K562 (cell line): ENCODE measurements at regions not wholly inside any gene's neighbourhood (a gene's known extent, or its start where the extent isn't known, plus 50 kb on each side); places are given as distances from the start of the nearest gene placed in this dataset.

Experiments
- E2F3 ChIP-seq: fragments of 250-450 bp; sonication (Bioruptor Pico); IDR thresholded peaks from 2 replicates; pipeline ENCODE4 v1.4.0; 2020; ENCODE audit warnings: mild to moderate bottlenecking
- LEF1 ChIP-seq: fragments of 450-650 bp; IDR thresholded peaks from 2 replicates; pipeline ENCODE4 v1.6.1; 2016; ENCODE audit warnings: mild to moderate bottlenecking
- MTA2 ChIP-seq: fragments of 450-650 bp; IDR thresholded peaks from 2 replicates; pipeline ENCODE4 v1.6.1; 2016; ENCODE audit warnings: low read depth
- NR2C2 ChIP-seq, 2 experiments: fragments of 200-800 bp in 1 of 2; sonication (Bioruptor generic) in 1 of 2; sonication (generic) in 1 of 2; formaldehyde crosslinking in 1 of 2; IDR thresholded peaks; 2 replicates each; pipeline versions ENCODE4 v1.6.1 to v1.8.0; 2016 to 2022; ENCODE audit warnings: mild to moderate bottlenecking in 1 of 2, missing compliant biosample characterization in 1 of 2, missing genetic modification characterization in 1 of 2, missing genetic modification reagents in 1 of 2
- ZSCAN29 ChIP-seq: fragments of 450-650 bp; IDR thresholded peaks from 2 replicates; pipeline ENCODE4 v1.6.1; 2017
- TF ChIP-seq, protein P1 (sequence below): conservative IDR thresholded peaks from 2 replicates; pipeline ENCODE4 v1.6.1; 2011; ENCODE audit warnings: low read depth, mild to moderate bottlenecking, low read length; ENCODE audit not compliant: control insufficient read depth
- TF ChIP-seq, protein P2 (sequence below): fragments of 450-650 bp; IDR thresholded peaks from 2 replicates; pipeline ENCODE4 v1.6.1; 2016; ENCODE audit warnings: antibody characterized with exemption
- TF ChIP-seq, protein P3 (sequence below): fragments of 450-650 bp; conservative IDR thresholded peaks from 2 replicates; pipeline ENCODE4 v1.6.1; 2016; ENCODE audit warnings: missing genetic modification characterization, low read depth, mild to moderate bottlenecking, missing compliant biosample characterization, moderate library complexity
- TF ChIP-seq, protein P4 (sequence below): IDR thresholded peaks from 2 replicates; pipeline ENCODE4 v1.6.1; 2011; ENCODE audit not compliant: insufficient read length; ENCODE audit errors: extremely low read depth
- TF ChIP-seq, protein P5 (sequence below), 2 experiments: fragments of 450-650 bp; IDR thresholded peaks; 2 replicates each; pipeline ENCODE4 v1.6.1; 2018; ENCODE audit warnings: mild to moderate bottlenecking in 2 of 2, low read depth in 1 of 2; ENCODE audit not compliant: partially characterized antibody in 2 of 2

DNA sequence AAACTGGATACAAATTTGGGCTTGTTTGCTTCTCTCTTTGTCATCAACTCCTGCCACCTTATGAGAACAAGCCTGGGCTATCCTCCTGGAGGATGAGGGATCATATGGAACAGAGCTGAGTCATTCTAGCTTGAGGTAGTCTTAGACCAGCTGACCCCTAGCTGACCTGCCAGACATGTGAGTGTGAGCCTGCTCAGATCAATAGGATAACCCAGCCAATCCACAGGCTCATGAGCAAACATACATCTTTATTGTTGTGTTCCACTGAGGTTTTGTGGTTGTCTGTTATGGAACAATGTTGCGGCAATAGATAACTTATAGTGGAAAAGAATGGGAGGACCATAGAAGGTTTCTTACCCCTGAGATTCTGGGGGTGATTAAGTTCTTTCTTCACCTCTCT is 54.5 kb upstream of the FAM180A start (continued):
- TF ChIP-seq E2F3 (CRISPR knock-in tag) (no peak), ZSCAN29 (no peak), LEF1 (no peak), MTA2 (no peak), NR2C2 (CRISPR knock-in tag; IDR thresholded peaks at IDR 0.05) (no peak), NR2C2 (tag; IDR thresholded peaks at IDR 0.05) (peak; percentile 82)
- TF ChIP-seq, protein P1, sequence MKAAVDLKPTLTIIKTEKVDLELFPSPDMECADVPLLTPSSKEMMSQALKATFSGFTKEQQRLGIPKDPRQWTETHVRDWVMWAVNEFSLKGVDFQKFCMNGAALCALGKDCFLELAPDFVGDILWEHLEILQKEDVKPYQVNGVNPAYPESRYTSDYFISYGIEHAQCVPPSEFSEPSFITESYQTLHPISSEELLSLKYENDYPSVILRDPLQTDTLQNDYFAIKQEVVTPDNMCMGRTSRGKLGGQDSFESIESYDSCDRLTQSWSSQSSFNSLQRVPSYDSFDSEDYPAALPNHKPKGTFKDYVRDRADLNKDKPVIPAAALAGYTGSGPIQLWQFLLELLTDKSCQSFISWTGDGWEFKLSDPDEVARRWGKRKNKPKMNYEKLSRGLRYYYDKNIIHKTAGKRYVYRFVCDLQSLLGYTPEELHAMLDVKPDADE = no peak
- TF ChIP-seq, protein P2, sequence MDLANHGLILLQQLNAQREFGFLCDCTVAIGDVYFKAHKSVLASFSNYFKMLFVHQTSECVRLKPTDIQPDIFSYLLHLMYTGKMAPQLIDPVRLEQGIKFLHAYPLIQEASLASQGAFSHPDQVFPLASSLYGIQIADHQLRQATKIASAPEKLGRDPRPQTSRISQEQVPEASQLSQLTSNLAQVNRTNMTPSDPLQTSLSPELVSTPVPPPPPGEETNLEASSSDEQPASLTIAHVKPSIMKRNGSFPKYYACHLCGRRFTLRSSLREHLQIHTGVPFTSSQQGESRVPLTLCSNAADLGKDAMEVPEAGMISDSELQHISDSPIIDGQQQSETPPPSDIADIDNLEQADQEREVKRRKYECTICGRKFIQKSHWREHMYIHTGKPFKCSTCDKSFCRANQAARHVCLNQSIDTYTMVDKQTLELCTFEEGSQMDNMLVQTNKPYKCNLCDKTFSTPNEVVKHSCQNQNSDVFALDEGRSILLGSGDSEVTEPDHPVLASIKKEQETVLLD = no peak
- TF ChIP-seq, protein P3, sequence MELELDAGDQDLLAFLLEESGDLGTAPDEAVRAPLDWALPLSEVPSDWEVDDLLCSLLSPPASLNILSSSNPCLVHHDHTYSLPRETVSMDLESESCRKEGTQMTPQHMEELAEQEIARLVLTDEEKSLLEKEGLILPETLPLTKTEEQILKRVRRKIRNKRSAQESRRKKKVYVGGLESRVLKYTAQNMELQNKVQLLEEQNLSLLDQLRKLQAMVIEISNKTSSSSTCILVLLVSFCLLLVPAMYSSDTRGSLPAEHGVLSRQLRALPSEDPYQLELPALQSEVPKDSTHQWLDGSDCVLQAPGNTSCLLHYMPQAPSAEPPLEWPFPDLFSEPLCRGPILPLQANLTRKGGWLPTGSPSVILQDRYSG = no peak
- TF ChIP-seq, protein P4, sequence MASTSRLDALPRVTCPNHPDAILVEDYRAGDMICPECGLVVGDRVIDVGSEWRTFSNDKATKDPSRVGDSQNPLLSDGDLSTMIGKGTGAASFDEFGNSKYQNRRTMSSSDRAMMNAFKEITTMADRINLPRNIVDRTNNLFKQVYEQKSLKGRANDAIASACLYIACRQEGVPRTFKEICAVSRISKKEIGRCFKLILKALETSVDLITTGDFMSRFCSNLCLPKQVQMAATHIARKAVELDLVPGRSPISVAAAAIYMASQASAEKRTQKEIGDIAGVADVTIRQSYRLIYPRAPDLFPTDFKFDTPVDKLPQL = no peak
- TF ChIP-seq, protein P5, sequence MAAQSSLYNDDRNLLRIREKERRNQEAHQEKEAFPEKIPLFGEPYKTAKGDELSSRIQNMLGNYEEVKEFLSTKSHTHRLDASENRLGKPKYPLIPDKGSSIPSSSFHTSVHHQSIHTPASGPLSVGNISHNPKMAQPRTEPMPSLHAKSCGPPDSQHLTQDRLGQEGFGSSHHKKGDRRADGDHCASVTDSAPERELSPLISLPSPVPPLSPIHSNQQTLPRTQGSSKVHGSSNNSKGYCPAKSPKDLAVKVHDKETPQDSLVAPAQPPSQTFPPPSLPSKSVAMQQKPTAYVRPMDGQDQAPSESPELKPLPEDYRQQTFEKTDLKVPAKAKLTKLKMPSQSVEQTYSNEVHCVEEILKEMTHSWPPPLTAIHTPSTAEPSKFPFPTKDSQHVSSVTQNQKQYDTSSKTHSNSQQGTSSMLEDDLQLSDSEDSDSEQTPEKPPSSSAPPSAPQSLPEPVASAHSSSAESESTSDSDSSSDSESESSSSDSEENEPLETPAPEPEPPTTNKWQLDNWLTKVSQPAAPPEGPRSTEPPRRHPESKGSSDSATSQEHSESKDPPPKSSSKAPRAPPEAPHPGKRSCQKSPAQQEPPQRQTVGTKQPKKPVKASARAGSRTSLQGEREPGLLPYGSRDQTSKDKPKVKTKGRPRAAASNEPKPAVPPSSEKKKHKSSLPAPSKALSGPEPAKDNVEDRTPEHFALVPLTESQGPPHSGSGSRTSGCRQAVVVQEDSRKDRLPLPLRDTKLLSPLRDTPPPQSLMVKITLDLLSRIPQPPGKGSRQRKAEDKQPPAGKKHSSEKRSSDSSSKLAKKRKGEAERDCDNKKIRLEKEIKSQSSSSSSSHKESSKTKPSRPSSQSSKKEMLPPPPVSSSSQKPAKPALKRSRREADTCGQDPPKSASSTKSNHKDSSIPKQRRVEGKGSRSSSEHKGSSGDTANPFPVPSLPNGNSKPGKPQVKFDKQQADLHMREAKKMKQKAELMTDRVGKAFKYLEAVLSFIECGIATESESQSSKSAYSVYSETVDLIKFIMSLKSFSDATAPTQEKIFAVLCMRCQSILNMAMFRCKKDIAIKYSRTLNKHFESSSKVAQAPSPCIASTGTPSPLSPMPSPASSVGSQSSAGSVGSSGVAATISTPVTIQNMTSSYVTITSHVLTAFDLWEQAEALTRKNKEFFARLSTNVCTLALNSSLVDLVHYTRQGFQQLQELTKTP (IDR thresholded peaks at IDR 0.05; ENCODE audit: low read depth in 1 of 2, partially characterized antibody in 2 of 2) = no peak
